K562 (cell line): ENCODE measurements at regions not wholly inside any gene's neighbourhood (a gene's known extent, or its start where the extent isn't known, plus 50 kb on each side); places are given as distances from the start of the nearest gene placed in this dataset.
A peak's percentile ranks its signal among the peaks of the same experiment; 100 is the strongest.

Experiments used
- AFF1 ChIP-seq, 2 experiments: fragments of 450-650 bp; IDR thresholded peaks; 2 replicates each; pipeline ENCODE4 v1.6.1; 2018; ENCODE audit warnings: mild to moderate bottlenecking in 2 of 2, low read depth in 1 of 2; ENCODE audit not compliant: partially characterized antibody in 2 of 2
- BDP1 ChIP-seq: IDR thresholded peaks from 3 replicates; pipeline ENCODE4 v1.6.1; 2011; ENCODE audit not compliant: insufficient read length, insufficient read depth
- BRD9 ChIP-seq: fragments of 450-650 bp; IDR thresholded peaks from 2 replicates; pipeline ENCODE4 v1.6.1; 2018; ENCODE audit warnings: low read depth; ENCODE audit not compliant: partially characterized antibody
- CBX1 ChIP-seq: sonication (generic); IDR thresholded peaks from 2 replicates; pipeline ENCODE4 v1.6.1; 2016; ENCODE audit warnings: antibody characterized with exemption, low read depth, mild to moderate bottlenecking
- DNMT1 ChIP-seq: fragments of 450-650 bp; IDR thresholded peaks from 2 replicates; pipeline ENCODE4 v1.6.1; 2016; ENCODE audit warnings: antibody characterized with exemption, mild to moderate bottlenecking
- HLTF ChIP-seq: fragments of 450-650 bp; IDR thresholded peaks from 2 replicates; pipeline ENCODE4 v1.6.1; 2016
- HNRNPL ChIP-seq: fragments of 200-400 bp; formaldehyde crosslinking; IDR thresholded peaks from 2 replicates; pipeline ENCODE4 v1.6.1; 2017; ENCODE audit warnings: low read depth, mild to moderate bottlenecking, low read length
- ILK ChIP-seq: fragments of 450-650 bp; IDR thresholded peaks from 2 replicates; pipeline ENCODE4 v1.6.1; 2016; ENCODE audit warnings: missing genetic modification characterization, low read depth, mild to moderate bottlenecking, missing compliant biosample characterization, moderate library complexity, borderline replicate concordance
- IRF9 ChIP-seq: fragments of 450-650 bp; IDR thresholded peaks from 2 replicates; pipeline ENCODE4 v1.6.1; 2016; ENCODE audit warnings: missing biosample characterization, missing genetic modification characterization
- MLLT1 ChIP-seq, 2 experiments: fragments of 450-650 bp; IDR thresholded peaks; 2 replicates each; pipeline ENCODE4 v1.6.1; 2016
- PPARD ChIP-seq: fragments of 250-450 bp; sonication (Bioruptor Pico); IDR thresholded peaks from 2 replicates; pipeline ENCODE4 v1.8.0; 2022; ENCODE audit warnings: inconsistent platforms, mild to moderate bottlenecking, moderate library complexity
- PRDM10 ChIP-seq: fragments of 450-650 bp; IDR thresholded peaks from 2 replicates; pipeline ENCODE4 v1.6.1; 2018; ENCODE audit not compliant: partially characterized antibody
- SIRT6 ChIP-seq: IDR thresholded peaks from one replicate; pipeline ENCODE4 v1.6.1; 2012; ENCODE audit warnings: low read depth, mild to moderate bottlenecking, control low read depth, inconsistent platforms, low read length, moderate library complexity
- TF ChIP-seq, protein P1 (sequence below): fragments of 450-650 bp; IDR thresholded peaks from 2 replicates; pipeline ENCODE4 v1.6.1; 2017; ENCODE audit warnings: mild to moderate bottlenecking, moderate library complexity

DNA sequence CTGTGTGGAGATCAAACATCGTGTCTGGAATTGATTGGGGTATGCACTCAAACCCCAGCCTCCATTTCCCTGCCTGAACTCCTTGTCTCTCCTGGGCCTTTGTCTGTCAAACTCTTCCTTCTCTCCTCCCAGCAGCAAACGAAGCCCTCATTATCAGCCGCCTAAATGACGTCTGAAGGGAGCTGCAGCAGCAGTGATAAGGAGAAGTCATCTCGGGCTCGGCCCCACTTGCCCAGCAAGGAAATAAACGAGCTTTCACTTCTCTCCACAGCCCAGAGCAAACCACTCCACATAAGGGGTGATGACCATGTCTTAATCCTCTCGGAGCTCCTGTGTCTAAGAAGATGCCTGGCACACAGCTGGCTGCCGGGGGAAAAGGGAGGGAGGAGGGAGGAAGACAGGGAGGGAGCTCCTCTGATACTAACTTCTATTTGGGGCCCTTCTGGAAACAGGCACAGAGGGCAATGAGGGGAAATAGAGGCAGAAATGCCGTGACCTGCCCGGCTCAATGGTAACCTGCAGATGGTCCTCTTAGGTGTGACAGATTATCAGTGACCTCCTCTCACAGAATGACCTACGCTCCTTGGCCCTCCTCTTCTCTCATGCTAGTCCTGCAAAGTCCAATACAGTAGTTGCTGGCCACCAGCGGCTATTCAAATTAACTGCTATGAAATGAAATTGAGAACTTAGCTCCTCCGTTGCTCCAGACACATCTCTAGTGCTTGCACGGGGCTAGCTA is 100.4 kb downstream of the PXDC1 start (continued):
- TF ChIP-seq IRF9 (tag) (no peak), PPARD (CRISPR knock-in tag) (no peak), MLLT1 (IDR thresholded peaks at IDR 0.05) (peak; percentile 29 to 98; a peak in 2 of 4 replicates), HNRNPL (no peak), AFF1 (IDR thresholded peaks at IDR 0.05; ENCODE audit: low read depth in 1 of 2, partially characterized antibody in 2 of 2) (no peak), ILK (tag) (no peak), BRD9 (no peak), BDP1 (no peak), DNMT1 (no peak), PRDM10 (peak; percentile 98), HLTF (no peak), SIRT6 (no peak), CBX1 (0 out of 2 replicates have a peak, but pooled peaks have one; percentile 63)
- TF ChIP-seq, protein P1, sequence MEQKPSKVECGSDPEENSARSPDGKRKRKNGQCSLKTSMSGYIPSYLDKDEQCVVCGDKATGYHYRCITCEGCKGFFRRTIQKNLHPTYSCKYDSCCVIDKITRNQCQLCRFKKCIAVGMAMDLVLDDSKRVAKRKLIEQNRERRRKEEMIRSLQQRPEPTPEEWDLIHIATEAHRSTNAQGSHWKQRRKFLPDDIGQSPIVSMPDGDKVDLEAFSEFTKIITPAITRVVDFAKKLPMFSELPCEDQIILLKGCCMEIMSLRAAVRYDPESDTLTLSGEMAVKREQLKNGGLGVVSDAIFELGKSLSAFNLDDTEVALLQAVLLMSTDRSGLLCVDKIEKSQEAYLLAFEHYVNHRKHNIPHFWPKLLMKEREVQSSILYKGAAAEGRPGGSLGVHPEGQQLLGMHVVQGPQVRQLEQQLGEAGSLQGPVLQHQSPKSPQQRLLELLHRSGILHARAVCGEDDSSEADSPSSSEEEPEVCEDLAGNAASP: no peak
